Testis (tissue), 2 donors: ENCODE measurements at regions not wholly inside any gene's neighbourhood (a gene's known extent, or its start where the extent isn't known, plus 50 kb on each side); places are given as distances from the start of the nearest gene placed in this dataset.

Experiments used
- DNase-seq: peaks from one replicate; pipeline ENCODE4 v3.0.0-alpha.2; 2019
- H3K27ac ChIP-seq, 2 donors: fragments of 200-600 bp; sonication (generic); one replicate each; pipeline ENCODE4 v1.5.1; 2019
- H3K27me3 ChIP-seq: fragments of 200-600 bp; sonication (generic); one replicate; pipeline ENCODE4 v1.5.1; 2019
- H3K36me3 ChIP-seq: fragments of 200-600 bp; sonication (generic); one replicate; pipeline ENCODE4 v1.5.1; 2017; ENCODE audit warnings: low read depth; ENCODE audit errors: missing control alignments
- H3K4me1 ChIP-seq: fragments of 200-600 bp; sonication (generic); one replicate; pipeline ENCODE4 v1.5.1; 2019
- H3K4me3 ChIP-seq, 2 donors: fragments of 200-600 bp; sonication (generic); one replicate each; pipeline ENCODE4 v1.5.1; 2017 to 2019
- H3K9me3 ChIP-seq: fragments of 200-600 bp; sonication (generic); one replicate; pipeline ENCODE4 v1.5.1; 2017
- POLR2A ChIP-seq: fragments of 450-650 bp; IDR thresholded peaks from one replicate; pipeline ENCODE4 v1.6.1; 2017; ENCODE audit warnings: antibody characterized with exemption, mild to moderate bottlenecking, moderate library complexity
- WGBS, 2 donors: methylation state at CpG; one replicate each; pipeline ENCODE4 v1.1.5; 2018; 5-methylcytosine and 5-hydroxymethylcytosine counted together
- intact Hi-C: fragments of 100-400 bp; cut with DNase I; formaldehyde crosslinking; loops from one replicate; pipeline ENCODE4 v1.15.1; 2023; ENCODE audit warnings: low total_unique reads
- TF ChIP-seq, protein P1 (sequence below), 3 experiments: fragments of 450-650 bp in 2 of 3; fragments of 200-600 bp in 1 of 3; sonication (generic) in 1 of 3; IDR thresholded peaks; one replicate each; pipeline ENCODE4 v1.5.1; 2016 to 2019; ENCODE audit warnings: antibody characterized with exemption in 3 of 3, mild to moderate bottlenecking in 2 of 3, moderate library complexity in 1 of 3

GRCh38 chr15:69980341-69981059, 117.2 kb downstream of the TLE3 start:
- H3K27ac ChIP-seq, result no peak overlapping the region
- WGBS, 2 donors, result 59 to 77% methylated on average over 4 to 7 of the region's 7 CpGs

GRCh38 chr15:69982037-69982436, 115.7 kb downstream of the TLE3 start:
- intact Hi-C loops, result no loop called here
- H3K36me3 ChIP-seq, result no peaks in the 10 kb centered on the region
- whole genome bisulfite sequencing, 2 donors, result 78% methylated on average over 2 of the region's 2 CpGs; no CpG with 5 or more reads in 1 of the 2 donors
- H3K27ac ChIP-seq, result no peak overlapping the region
- no peaks in the 10 kb centered on the region for H3K4me1 ChIP-seq
- H3K27me3 ChIP-seq, result no peaks in the 10 kb centered on the region
- TF ChIP-seq POLR2A, result no peak
- TF ChIP-seq, protein P1, sequence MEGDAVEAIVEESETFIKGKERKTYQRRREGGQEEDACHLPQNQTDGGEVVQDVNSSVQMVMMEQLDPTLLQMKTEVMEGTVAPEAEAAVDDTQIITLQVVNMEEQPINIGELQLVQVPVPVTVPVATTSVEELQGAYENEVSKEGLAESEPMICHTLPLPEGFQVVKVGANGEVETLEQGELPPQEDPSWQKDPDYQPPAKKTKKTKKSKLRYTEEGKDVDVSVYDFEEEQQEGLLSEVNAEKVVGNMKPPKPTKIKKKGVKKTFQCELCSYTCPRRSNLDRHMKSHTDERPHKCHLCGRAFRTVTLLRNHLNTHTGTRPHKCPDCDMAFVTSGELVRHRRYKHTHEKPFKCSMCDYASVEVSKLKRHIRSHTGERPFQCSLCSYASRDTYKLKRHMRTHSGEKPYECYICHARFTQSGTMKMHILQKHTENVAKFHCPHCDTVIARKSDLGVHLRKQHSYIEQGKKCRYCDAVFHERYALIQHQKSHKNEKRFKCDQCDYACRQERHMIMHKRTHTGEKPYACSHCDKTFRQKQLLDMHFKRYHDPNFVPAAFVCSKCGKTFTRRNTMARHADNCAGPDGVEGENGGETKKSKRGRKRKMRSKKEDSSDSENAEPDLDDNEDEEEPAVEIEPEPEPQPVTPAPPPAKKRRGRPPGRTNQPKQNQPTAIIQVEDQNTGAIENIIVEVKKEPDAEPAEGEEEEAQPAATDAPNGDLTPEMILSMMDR (IDR thresholded peaks at IDR 0.05), result no peak
- no peak for DNase-seq
- no peaks in the 10 kb centered on the region for H3K9me3 ChIP-seq
- no peak overlapping the region for H3K4me3 ChIP-seq

More at GRCh38 chr15:69980341-69981059, 117.2 kb downstream of the TLE3 start:
- TF ChIP-seq POLR2A, result no peak
- TF ChIP-seq, protein P1 (IDR thresholded peaks at IDR 0.05), result no peak
- Histone ChIP-seq H3K4me3 (no peak overlapping the region), H3K36me3 (no peaks in the 10 kb centered on the region), H3K9me3 (no peaks in the 10 kb centered on the region), H3K4me1 (no peaks in the 10 kb centered on the region), H3K27me3 (no peaks in the 10 kb centered on the region)
- DNase-seq, result no peak
- intact Hi-C loops, result no loop called here

DNA sequence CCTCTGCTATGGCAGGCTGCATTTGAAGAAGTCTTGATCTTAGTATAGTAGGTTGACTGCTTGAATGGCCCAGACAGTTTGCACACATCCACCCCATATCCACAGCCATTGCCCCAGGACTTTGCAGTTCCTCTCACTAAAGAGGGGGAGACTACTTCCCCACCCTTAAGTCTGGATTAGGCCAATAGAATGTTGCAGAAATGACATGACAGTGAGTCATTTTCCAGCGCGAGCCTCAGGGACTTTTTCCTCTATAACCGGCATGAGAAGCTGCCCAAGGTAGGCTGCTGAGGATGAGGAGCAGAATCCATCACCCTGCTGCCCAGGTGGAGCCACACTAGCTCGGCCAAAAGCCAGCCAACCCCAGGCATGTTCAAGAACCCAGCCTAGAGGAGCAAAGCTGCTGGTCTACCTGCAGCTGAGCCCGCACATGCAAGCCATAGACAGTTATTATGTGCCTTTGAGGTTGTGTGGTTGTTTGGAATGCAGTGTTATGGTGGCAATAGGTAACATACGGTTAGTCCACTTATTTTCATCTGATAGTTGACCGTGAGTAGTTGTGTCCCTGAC, 113.9 kb downstream of the TLE3 start:
- 76 to 82% methylated on average over 6 to 7 of the region's 7 CpGs for WGBS, 2 donors
- Histone ChIP-seq H3K4me3 (no peak overlapping the region), H3K27me3 (no peaks in the 10 kb centered on the region), H3K27ac (no peak overlapping the region), H3K4me1 (no peaks in the 10 kb centered on the region), H3K9me3 (no peaks in the 10 kb centered on the region), H3K36me3 (no peaks in the 10 kb centered on the region)
- TF ChIP-seq, protein P1 (IDR thresholded peaks at IDR 0.05), result no peak
- TF ChIP-seq POLR2A, result no peak
- DNase-seq, result no peak
- intact Hi-C loops, result no loop called here

DNA sequence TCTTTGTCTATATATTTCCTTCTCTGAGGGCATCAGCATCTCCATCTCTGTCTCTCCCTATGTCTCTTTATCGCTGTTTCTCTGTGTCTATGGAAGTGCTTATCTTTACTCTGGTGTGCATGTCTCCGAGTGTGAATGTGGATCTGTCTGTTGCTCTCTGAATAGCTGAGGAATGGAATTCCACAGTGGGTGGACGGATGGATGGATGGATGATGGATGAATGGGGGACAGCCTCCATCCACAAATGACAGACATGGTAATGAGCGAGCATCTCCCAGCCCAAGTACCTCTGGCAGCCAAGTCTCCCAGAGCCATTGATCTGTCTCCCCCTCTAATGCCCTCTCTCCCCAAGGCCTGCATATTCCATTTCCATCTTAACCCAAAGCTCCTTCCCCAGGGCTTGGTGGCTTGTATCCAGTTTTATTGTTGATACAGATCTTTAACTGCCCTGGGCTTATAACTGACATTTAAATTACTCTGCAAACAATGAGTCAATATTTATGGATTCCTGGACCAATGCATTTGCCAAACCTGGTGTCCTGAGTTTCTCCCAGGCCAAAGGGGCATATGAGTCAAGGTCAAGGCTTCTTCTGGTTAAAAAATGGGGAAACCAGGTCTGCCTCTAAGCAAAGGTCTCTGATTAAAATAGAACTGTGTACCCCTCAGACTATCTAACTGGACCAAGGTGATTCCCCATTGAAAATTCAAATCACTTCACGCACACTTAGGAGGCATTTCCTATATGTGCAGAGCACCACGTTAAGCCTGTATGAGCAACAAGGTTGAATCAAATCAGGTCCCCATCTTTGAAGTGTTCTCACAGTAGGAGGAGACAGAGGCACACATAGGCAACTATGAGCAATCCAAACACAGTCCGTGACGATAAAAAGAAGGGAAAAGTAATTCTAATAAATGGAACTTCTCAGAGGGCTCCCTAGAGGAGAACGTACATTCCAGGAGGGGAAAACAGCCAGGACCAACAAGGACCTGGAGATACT, 109.9 kb downstream of the TLE3 start:
- no peaks in the 10 kb centered on the region for H3K4me1 ChIP-seq
- H3K27ac ChIP-seq, result no peak overlapping the region
- no peak for DNase-seq
- H3K36me3 ChIP-seq, result no peaks in the 10 kb centered on the region
- no peaks in the 10 kb centered on the region for H3K27me3 ChIP-seq
- intact Hi-C loops, result no loop called here
- no peaks in the 10 kb centered on the region for H3K9me3 ChIP-seq
- H3K4me3 ChIP-seq, result no peak overlapping the region
- WGBS, 2 donors, result 85 to 89% methylated on average over 9 of the region's 9 CpGs
- TF ChIP-seq, protein P1 (IDR thresholded peaks at IDR 0.05), result no peak
- TF ChIP-seq POLR2A, result no peak
